GM04503 (cell line): ENCODE measurements at regions not wholly inside any gene's neighbourhood (a gene's known extent, or its start where the extent isn't known, plus 50 kb on each side); places are given as distances from the start of the nearest gene placed in this dataset.
"Not testable (repeated sequence)": the region's sequence is repeated elsewhere in the genome, so short reads cannot be mapped to it uniquely, and the experiment has no call there.

Experiments used
- DNase-seq: peaks from one replicate; pipeline ENCODE4 v3.0.0-alpha.2; 2012; ENCODE audit warnings: low read depth

DNA sequence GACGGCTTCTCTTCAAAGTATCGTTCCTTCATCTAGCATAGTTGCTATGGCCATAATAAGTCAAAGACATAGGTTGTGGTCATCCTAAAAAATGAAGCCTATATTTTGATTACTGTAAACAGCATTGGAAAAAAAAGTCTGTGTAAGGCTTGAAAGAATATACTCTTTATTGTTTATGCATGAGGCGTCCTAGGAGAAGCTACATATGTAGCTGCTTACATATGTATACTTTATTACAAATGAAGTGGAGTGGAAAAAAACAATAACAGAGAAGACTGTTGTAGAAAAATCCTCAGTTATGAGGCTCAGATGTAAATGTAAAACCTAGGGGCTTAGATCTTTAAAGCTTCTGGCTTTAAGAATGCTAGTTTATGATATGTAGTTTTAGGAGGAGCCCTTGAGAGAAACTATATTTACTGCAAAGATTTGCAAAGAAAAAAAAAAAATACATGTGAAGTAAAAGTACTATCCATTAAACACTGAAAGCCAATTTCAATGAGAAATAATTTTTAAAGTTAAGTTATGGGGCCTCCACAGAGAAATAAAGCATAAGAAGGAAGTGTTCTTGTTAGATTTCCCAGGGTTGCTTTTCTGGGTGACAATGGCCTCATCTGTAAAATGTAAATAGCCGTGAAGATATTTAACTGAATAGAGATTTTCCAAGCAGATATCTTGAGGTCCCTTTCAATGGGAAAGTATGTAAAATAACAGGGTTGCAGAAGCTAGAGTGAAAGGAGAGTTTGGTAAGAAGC is 598.2 kb downstream of the TRIML1 start:
- DNase-seq, result no peak

GRCh38 chr4:188738290-188738689 is 599.0 kb downstream of the TRIML1 start:
- not testable (repeated sequence) for DNase-seq

DNA sequence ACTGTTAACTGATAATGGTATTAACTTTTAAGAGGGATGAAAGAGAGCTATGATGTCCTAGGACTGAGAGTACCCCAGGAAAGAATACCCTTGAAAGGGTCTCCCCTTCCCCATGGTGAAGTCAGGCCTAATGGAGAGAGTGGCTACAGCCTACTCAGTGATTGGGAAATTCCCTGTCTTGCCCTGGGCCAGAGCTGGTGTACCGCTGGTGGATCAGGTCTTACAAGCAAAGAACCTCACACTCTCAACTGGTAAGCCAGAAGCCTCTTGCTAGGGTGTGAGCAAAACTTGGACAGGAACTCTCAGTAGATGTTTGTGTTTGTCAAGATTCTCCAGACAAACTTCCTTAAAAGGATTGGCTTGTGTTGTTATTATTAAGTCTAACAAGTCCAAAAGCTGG is 600.9 kb downstream of the TRIML1 start:
- DNase-seq, result not testable (repeated sequence)

DNA sequence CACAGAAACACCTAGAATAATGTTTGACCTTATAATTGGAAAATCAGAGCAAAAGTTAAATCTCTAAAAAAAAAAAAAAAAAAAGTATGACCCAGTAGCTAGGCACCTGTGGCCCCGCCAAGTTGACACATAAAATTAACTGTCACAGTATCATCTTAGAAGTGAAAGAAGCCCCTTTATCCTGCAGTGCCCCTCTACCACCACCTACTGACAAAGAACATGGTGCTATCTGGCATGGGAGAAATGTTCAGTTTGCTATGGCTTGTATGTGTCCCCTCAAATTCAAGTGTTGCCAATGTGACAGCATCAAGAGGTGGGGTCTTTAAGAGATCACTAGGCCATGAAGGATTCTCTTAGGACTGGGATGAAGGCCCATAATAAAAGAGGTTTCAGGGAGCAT is 601.5 kb downstream of the TRIML1 start:
- not testable (repeated sequence) for DNase-seq

GRCh38 chr4:188754372-188755002 is 615.2 kb downstream of the TRIML1 start:
- DNase-seq, result no peak

GRCh38 chr4:188767496-188767895 is 628.3 kb downstream of the TRIML1 start:
- no peak for DNase-seq

- DNase-seq, result no peak
Measured at GRCh38 chr4:188778905-188779304, 639.7 kb downstream of the TRIML1 start.

- DNase-seq, result no peak
Measured at GRCh38 chr4:188779581-188779980, 640.3 kb downstream of the TRIML1 start.

GRCh38 chr4:188780028-188780427 is 640.8 kb downstream of the TRIML1 start:
- DNase-seq, result no peak

GRCh38 chr4:188780686-188781085 is 641.4 kb downstream of the TRIML1 start:
- DNase-seq, result no peak

DNA sequence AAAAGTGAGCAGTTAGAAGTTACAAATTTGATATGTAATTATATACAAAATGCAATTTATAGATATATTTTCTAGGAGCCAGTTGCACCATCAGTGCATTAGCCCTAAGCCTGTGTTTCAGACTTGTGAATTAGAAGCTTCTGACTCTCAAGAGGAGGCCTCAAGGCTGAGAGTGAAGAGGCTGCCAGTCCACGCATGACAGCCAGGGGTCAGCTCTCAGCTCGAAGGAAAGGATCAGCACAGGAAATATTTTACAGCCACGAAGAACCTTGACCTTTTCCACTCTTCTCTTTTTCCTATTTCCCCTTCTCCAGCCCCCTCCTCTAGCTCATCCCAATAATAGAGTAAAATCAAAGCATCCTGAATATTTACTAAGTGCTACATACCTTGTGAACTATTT is 642.4 kb downstream of the TRIML1 start:
- no peak for DNase-seq

DNA sequence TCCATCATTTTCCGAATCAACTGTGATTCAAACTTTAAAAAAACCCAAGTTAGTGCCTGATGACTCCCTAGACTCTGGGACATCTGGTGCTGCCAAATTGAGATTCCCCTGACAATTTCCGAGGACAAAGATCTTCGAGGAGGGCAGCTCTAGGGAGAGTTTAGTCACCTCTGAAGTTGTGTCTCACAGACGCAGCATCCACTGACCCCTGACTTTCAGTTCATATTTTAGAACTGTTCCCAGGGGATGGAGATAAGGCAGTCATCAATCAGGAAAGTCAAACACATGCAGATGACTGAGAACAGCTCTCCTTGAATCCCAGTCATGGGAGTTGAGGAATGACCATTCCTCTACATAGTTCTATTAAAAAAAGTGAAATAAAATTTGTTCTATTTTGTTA is 643.9 kb downstream of the TRIML1 start:
- DNase-seq, result no peak

DNA sequence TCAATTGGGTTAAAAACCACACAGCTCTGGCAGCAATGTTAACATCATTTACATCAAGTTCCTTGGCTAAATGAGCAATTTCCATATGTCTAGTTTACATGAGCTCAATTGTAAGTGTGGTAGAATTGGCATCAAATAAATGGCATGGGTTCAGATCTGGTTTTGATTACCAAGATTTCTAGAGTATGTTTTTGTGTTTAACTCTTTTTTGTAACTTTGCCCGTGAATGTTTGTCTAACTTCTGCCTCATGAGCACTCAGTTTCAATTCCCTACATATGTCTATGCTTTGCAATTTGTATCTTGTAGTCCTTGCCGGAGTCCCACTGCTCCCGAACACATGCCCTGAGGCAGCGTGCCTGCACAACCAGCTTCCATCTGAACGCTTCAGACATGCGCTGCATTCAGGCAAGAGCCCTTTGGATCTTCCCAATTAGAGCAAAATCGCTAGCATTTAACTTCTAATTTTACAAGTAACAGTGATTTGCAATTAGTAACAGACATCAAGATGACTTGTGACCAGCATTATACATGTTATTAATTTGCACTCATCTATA is 644.4 kb downstream of the TRIML1 start:
- no peak for DNase-seq

GRCh38 chr4:188796600-188796999 is 657.4 kb downstream of the TRIML1 start:
- DNase-seq, result not testable (repeated sequence)

DNA sequence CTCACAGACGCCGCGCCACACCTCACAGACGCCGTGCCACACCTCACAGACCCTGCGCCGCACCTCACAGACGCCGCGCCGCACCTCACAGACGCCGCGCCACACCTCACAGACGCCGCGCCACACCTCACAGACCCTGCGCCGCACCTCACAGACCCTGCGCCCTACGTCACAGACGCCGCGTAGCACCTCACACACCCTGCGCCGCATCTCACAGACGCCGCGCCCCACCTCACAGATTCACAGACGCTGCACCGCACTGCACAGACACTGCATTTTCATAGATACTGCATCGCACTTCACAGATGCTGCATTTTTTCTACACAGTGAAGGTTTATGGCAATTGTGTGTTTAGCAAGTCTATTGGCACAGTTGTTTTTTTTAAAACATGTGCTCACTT is 657.8 kb downstream of the TRIML1 start:
- not testable (repeated sequence) for DNase-seq

- DNase-seq, result no peak
Measured at GRCh38 chr4:188804861-188805260, 665.6 kb downstream of the TRIML1 start.

DNA sequence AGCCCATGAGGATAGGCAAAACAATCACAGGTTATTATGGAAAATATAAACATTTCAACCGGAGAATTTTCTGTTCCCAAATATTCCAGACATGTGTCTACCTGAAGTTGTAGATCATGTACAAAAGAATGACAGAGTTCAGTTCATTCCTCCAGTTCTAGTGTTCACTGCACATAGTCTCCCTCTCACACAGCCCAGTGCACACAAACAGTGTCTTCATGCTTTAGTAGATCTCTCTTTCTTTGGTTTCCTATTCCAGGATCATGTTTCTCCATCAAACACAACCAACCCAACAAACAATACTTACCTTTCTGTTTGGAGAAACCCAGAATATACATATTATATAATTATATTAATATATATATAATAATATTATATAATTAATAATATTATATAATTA is 671.9 kb downstream of the TRIML1 start:
- no peak for DNase-seq

- DNase-seq, result no peak
Measured at GRCh38 chr4:188812644-188813043, 673.4 kb downstream of the TRIML1 start.

DNA sequence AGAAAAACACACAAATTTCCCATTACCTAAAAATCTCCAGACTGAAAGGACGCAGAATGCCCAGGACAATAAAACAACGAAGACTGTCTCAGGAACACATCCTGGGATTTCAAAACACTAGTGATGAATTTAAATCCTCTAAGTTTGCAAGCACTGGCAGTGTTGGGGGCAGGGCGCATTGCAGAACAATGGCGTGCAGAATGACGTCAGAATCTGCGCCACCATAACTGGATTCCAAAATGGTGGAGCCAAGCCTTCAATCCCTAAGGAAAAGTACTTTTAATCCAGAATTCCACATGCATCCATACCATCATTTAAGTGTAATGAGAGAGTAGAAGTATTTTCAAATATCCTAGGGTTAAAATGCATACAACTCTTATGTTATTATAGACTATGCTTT is 679.1 kb downstream of the TRIML1 start:
- DNase-seq, result no peak

DNA sequence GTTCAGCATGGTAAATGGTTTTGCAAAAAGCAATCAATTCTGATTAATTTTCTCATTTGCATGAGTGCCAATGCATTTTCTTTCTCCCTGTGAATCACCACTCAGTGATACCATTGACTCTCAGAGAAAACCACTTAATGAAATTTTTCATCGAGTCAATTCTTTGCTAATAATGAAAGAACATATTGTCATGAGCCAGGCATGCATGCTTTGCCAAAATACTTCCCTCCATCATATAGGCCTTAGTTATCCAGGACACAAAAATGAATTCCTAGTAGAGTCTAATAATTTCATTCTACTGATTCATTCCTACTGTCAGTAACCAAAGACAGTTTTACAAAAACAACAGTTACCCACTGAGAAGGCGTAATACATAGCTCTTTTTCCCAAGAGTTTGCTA is 680.0 kb downstream of the TRIML1 start:
- no peak for DNase-seq

DNA sequence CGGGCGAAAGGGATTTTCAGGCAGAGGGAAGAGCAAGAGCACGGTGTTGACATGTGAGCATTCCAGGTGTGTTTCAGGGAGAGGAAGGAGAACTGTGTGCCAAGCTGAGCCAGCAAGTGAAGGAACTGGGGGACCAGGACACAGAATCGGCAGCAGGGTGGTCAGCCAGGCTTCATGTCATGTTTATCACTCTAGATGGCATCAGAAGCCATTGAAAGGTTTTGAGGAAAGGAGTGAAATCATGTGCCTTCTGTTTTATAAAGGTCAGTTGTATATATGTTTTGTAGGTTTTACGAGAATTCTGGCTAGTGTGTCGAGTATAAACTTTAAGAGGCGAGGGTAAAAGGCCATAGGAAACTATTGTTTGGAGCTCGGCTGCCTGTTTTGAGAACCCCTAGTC is 682.3 kb downstream of the TRIML1 start:
- no peak for DNase-seq

GRCh38 chr4:188822698-188823097 is 683.5 kb downstream of the TRIML1 start:
- no peak for DNase-seq

GRCh38 chr4:188824553-188824952 is 685.3 kb downstream of the TRIML1 start:
- no peak for DNase-seq

GRCh38 chr4:188826393-188826792 is 687.2 kb downstream of the TRIML1 start:
- DNase-seq, result no peak
